Smooth muscle cell (in vitro differentiated cells): ENCODE measurements at regions not wholly inside any gene's neighbourhood (a gene's known extent, or its start where the extent isn't known, plus 50 kb on each side); places are given as distances from the start of the nearest gene placed in this dataset.

Source experiments
- DNase-seq: peaks from one replicate; lab custom pipeline; 2025; ENCODE audit not compliant: unreplicated experiment; lab: John Stamatoyannopoulos, UW
- H2AFZ ChIP-seq: fragments of 200-600 bp; sonication (generic); 2 replicates; pipeline ENCODE4 v1.6.0; 2016; ENCODE audit warnings: antibody characterized with exemption, low read depth, mild to moderate bottlenecking
- H3F3A ChIP-seq: fragments of 200-600 bp; sonication (generic); 2 replicates; pipeline ENCODE4 v1.6.0; 2017; ENCODE audit warnings: antibody characterized with exemption, low read depth
- H3K27ac ChIP-seq: fragments of 200-600 bp; sonication (generic); 2 replicates; pipeline ENCODE4 v1.5.1; 2016; ENCODE audit warnings: low read depth, mild to moderate bottlenecking
- H3K27me3 ChIP-seq: fragments of 200-600 bp; sonication (generic); 2 replicates; pipeline ENCODE4 v1.6.1; 2016; ENCODE audit warnings: low read depth, mild to moderate bottlenecking
- H3K36me3 ChIP-seq: fragments of 200-600 bp; sonication (generic); 2 replicates; pipeline ENCODE4 v1.5.1; 2016; ENCODE audit warnings: low read depth
- H3K4me1 ChIP-seq: fragments of 200-600 bp; sonication (generic); 2 replicates; pipeline ENCODE4 v1.5.1; 2016; ENCODE audit warnings: low read depth
- H3K4me2 ChIP-seq: fragments of 200-600 bp; sonication (generic); 2 replicates; pipeline ENCODE4 v1.6.0; 2016; ENCODE audit warnings: mild to moderate bottlenecking
- H3K4me3 ChIP-seq: fragments of 200-600 bp; sonication (generic); 2 replicates; pipeline ENCODE4 v1.5.1; 2016; ENCODE audit warnings: mild to moderate bottlenecking
- H3K79me2 ChIP-seq: fragments of 200-600 bp; sonication (generic); 2 replicates; pipeline ENCODE4 v1.6.0; 2016; ENCODE audit warnings: low read depth, mild to moderate bottlenecking
- H3K9ac ChIP-seq: fragments of 200-600 bp; sonication (generic); 2 replicates; pipeline ENCODE4 v1.6.0; 2016; ENCODE audit warnings: low read depth
- H3K9me3 ChIP-seq: fragments of 200-600 bp; sonication (generic); replicated peaks from 2 replicates; pipeline ENCODE4 v1.5.1; 2016; ENCODE audit warnings: low read depth
- H4K20me1 ChIP-seq: fragments of 200-600 bp; sonication (generic); 2 replicates; pipeline ENCODE4 v1.6.0; 2016; ENCODE audit warnings: low read depth
- CTCF ChIP-seq: fragments of 200-600 bp; sonication (generic); IDR thresholded peaks from 2 replicates; pipeline ENCODE4 v1.5.1; 2017; ENCODE audit warnings: borderline replicate concordance, mild to moderate bottlenecking, antibody characterized with exemption; ENCODE audit not compliant: insufficient read depth, poor library complexity, severe bottlenecking
- WGBS: methylation state at CpG from one replicate; pipeline ENCODE4 v1.1.7; 2016; ENCODE audit warnings: low lambda C conversion rate; 5-methylcytosine and 5-hydroxymethylcytosine counted together

- Histone ChIP-seq H3F3A (peaks cover 4% of the 10 kb centered on the region), H3K9me3 (no peaks in the 10 kb centered on the region), H4K20me1 (no peaks in the 10 kb centered on the region), H3K79me2 (no peaks in the 10 kb centered on the region), H3K9ac (no peak overlapping the region), H3K4me1 (no peaks in the 10 kb centered on the region), H2AFZ (no peak overlapping the region), H3K36me3 (no peaks in the 10 kb centered on the region), H3K4me3 (no peak overlapping the region), H3K27me3 (no peaks in the 10 kb centered on the region), H3K27ac (no peak overlapping the region), H3K4me2 (no peak overlapping the region)
- no peak for TF ChIP-seq CTCF
- DNase-seq = no peak
- WGBS = 87% methylated on average over 10 of the region's 10 CpGs
Observed at GRCh38 chr9:89815903-89816573, 211.2 kb downstream of the GADD45G start.

- H3K4me2 ChIP-seq = no peak overlapping the region
- H3K4me3 ChIP-seq = no peak overlapping the region
- no peaks in the 10 kb centered on the region for H3K27me3 ChIP-seq
- no peaks in the 10 kb centered on the region for H3K36me3 ChIP-seq
- H3K79me2 ChIP-seq = no peaks in the 10 kb centered on the region
- H3K9ac ChIP-seq = no peak overlapping the region
- H4K20me1 ChIP-seq = no peaks in the 10 kb centered on the region
- no peak for DNase-seq
- peaks cover 4% of the 10 kb centered on the region for H3F3A ChIP-seq
- TF ChIP-seq CTCF = no peak
- no peak overlapping the region for H2AFZ ChIP-seq
- 64% methylated on average over 13 of the region's 13 CpGs for WGBS
- H3K4me1 ChIP-seq = no peaks in the 10 kb centered on the region
- H3K9me3 ChIP-seq = no peaks in the 10 kb centered on the region
- H3K27ac ChIP-seq = no peak overlapping the region
Observed at GRCh38 chr9:89817151-89817950, 212.5 kb downstream of the GADD45G start.

GRCh38 chr9:89820337-89820736 lies 215.5 kb downstream of the GADD45G start:
- H3K79me2 ChIP-seq = no peaks in the 10 kb centered on the region
- H3K4me3 ChIP-seq = no peak overlapping the region
- TF ChIP-seq CTCF = no peak
- 95% methylated on average over 2 of the region's 2 CpGs for WGBS
- H3K9me3 ChIP-seq = no peaks in the 10 kb centered on the region
- H3K4me2 ChIP-seq = no peak overlapping the region
- H2AFZ ChIP-seq = no peak overlapping the region
- H3K27me3 ChIP-seq = no peaks in the 10 kb centered on the region
- no peaks in the 10 kb centered on the region for H3F3A ChIP-seq
- H3K4me1 ChIP-seq = no peaks in the 10 kb centered on the region
- no peaks in the 10 kb centered on the region for H3K36me3 ChIP-seq
- no peak overlapping the region for H3K27ac ChIP-seq
- H3K9ac ChIP-seq = no peak overlapping the region
- no peak for DNase-seq
- no peaks in the 10 kb centered on the region for H4K20me1 ChIP-seq
